ENCODE measurements at regions not wholly inside any gene's neighbourhood (a gene's known extent, or its start where the extent isn't known, plus 50 kb on each side); places are given as distances from the start of the nearest gene placed in this dataset.

GRCh38 chr4:57374866-57375595 is 264.8 kb upstream of the IGFBP7 start:
- intact Hi-C loops (cut with DNase I), result no loop called here
- ATAC-seq, result no peak

GRCh38 chr4:57373991-57374390 is 263.8 kb upstream of the IGFBP7 start:
- DNase-seq (no peak), ATAC-seq (no peak)
- TF ChIP-seq POLR2A (IDR thresholded peaks at IDR 0.05) (no peak), CTCF (IDR thresholded peaks at IDR 0.05) (no peak)
- Histone ChIP-seq H3K27ac (no peak overlapping the region), H3K36me3 (no peaks in the 10 kb centered on the region), H3K4me3 (no peak overlapping the region), H3K9me3 (peaks cover 0 to 8% (median 0%) of the 10 kb centered on the region in 12 donors), H3K27me3 (no peaks in the 10 kb centered on the region), H3K4me1 (peaks cover 0 to 5% (median 0%) of the 10 kb centered on the region in 12 donors)
- intact Hi-C loops (cut with DNase I), result no loop called here
- 79 to 94% (median 87%) methylated on average over 1 of the region's 1 CpG for WGBS, 4 donors

More at GRCh38 chr4:57374866-57375595, 264.8 kb upstream of the IGFBP7 start:
- no peak overlapping the region for H3K27ac ChIP-seq
- no peaks in the 10 kb centered on the region for H3K36me3 ChIP-seq
- DNase-seq, result no peak
- no peak overlapping the region for H3K4me3 ChIP-seq
- H3K9me3 ChIP-seq, result peaks cover 0 to 8% (median 0%) of the 10 kb centered on the region in 12 donors
- no peaks in the 10 kb centered on the region for H3K27me3 ChIP-seq
- 88 to 95% (median 91%) methylated on average over 1 of the region's 1 CpG for WGBS, 4 donors
- TF ChIP-seq CTCF (IDR thresholded peaks at IDR 0.05) (no peak), POLR2A (IDR thresholded peaks at IDR 0.05) (no peak)
- no peaks in the 10 kb centered on the region for H3K4me1 ChIP-seq

- intact Hi-C loops (cut with DNase I), result no loop called here
- H3K4me3 ChIP-seq, result no peak overlapping the region
Measured at GRCh38 chr4:57371671-57372070, 261.5 kb upstream of the IGFBP7 start.

More at GRCh38 chr4:57371671-57372070, 261.5 kb upstream of the IGFBP7 start:
- Histone ChIP-seq H3K27ac (no peak overlapping the region), H3K4me1 (peaks cover 0 to 5% (median 0%) of the 10 kb centered on the region in 12 donors), H3K9me3 (peaks cover 0 to 8% (median 0%) of the 10 kb centered on the region in 12 donors), H3K36me3 (no peaks in the 10 kb centered on the region), H3K27me3 (no peaks in the 10 kb centered on the region)
- WGBS, 4 donors, result 88 to 94% (median 91%) methylated on average over 4 of the region's 4 CpGs
- TF ChIP-seq POLR2A (IDR thresholded peaks at IDR 0.05), result no peak
- TF ChIP-seq CTCF (IDR thresholded peaks at IDR 0.05), result no peak
- ATAC-seq, result no peak
- DNase-seq, result no peak

Measured in heart left ventricle (tissue), 16 donors.